Testis (tissue), 2 donors: ENCODE measurements at regions not wholly inside any gene's neighbourhood (a gene's known extent, or its start where the extent isn't known, plus 50 kb on each side); places are given as distances from the start of the nearest gene placed in this dataset.

Experiments used
- DNase-seq: peaks from one replicate; pipeline ENCODE4 v3.0.0-alpha.2; 2019
- H3K27ac ChIP-seq, 2 donors: fragments of 200-600 bp; sonication (generic); one replicate each; pipeline ENCODE4 v1.5.1; 2019
- H3K27me3 ChIP-seq: fragments of 200-600 bp; sonication (generic); one replicate; pipeline ENCODE4 v1.5.1; 2019
- H3K36me3 ChIP-seq: fragments of 200-600 bp; sonication (generic); one replicate; pipeline ENCODE4 v1.5.1; 2017; ENCODE audit warnings: low read depth; ENCODE audit errors: missing control alignments
- H3K4me1 ChIP-seq: fragments of 200-600 bp; sonication (generic); one replicate; pipeline ENCODE4 v1.5.1; 2019
- H3K4me3 ChIP-seq, 2 donors: fragments of 200-600 bp; sonication (generic); one replicate each; pipeline ENCODE4 v1.5.1; 2017 to 2019
- H3K9me3 ChIP-seq: fragments of 200-600 bp; sonication (generic); one replicate; pipeline ENCODE4 v1.5.1; 2017
- CTCF ChIP-seq, 3 experiments: fragments of 450-650 bp in 2 of 3; fragments of 200-600 bp in 1 of 3; sonication (generic) in 1 of 3; IDR thresholded peaks; one replicate each; pipeline ENCODE4 v1.5.1; 2016 to 2019; ENCODE audit warnings: antibody characterized with exemption in 3 of 3, mild to moderate bottlenecking in 2 of 3, moderate library complexity in 1 of 3
- POLR2A ChIP-seq: fragments of 450-650 bp; IDR thresholded peaks from one replicate; pipeline ENCODE4 v1.6.1; 2017; ENCODE audit warnings: antibody characterized with exemption, mild to moderate bottlenecking, moderate library complexity
- WGBS, 2 donors: methylation state at CpG; one replicate each; pipeline ENCODE4 v1.1.5; 2018; 5-methylcytosine and 5-hydroxymethylcytosine counted together
- intact Hi-C: fragments of 100-400 bp; cut with DNase I; formaldehyde crosslinking; loops from one replicate; pipeline ENCODE4 v1.15.1; 2023; ENCODE audit warnings: low total_unique reads

GRCh38 chr6:113439866-113440265, 417.3 kb upstream of the MARCKS start:
- intact Hi-C loops = no loop called here
- no peak for DNase-seq
- H3K9me3 ChIP-seq = no peaks in the 10 kb centered on the region
- TF ChIP-seq CTCF (IDR thresholded peaks at IDR 0.05) (no peak), POLR2A (no peak)
- 81 to 83% methylated on average over 7 of the region's 7 CpGs for WGBS, 2 donors
- H3K4me3 ChIP-seq = no peak overlapping the region
- H3K4me1 ChIP-seq = no peaks in the 10 kb centered on the region
- H3K27me3 ChIP-seq = no peaks in the 10 kb centered on the region
- H3K27ac ChIP-seq = no peak overlapping the region
- no peaks in the 10 kb centered on the region for H3K36me3 ChIP-seq

DNA sequence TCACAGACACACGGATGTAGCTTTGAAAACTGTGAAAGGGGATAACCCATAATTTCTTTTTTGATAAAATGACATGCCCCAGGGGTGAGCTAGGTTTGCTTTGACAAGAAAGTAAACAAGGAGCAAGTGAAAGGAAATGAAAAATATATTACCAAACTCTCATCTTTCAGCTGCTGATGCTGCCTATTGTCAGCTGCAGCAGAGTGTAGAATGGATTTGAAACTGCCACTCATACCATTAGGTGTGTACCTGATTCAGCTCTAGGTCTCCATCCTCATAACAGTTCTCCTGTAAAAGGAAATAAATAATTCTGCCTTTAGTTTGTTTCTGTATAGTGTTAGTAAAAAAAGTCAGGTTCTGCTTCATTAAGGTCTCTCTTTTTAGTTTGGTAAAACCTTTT, 415.1 kb upstream of the MARCKS start:
- no peak for DNase-seq
- TF ChIP-seq CTCF (IDR thresholded peaks at IDR 0.05) (no peak), POLR2A (no peak)
- Histone ChIP-seq H3K4me3 (no peak overlapping the region), H3K4me1 (no peaks in the 10 kb centered on the region), H3K9me3 (no peaks in the 10 kb centered on the region), H3K36me3 (no peaks in the 10 kb centered on the region), H3K27me3 (no peaks in the 10 kb centered on the region), H3K27ac (no peak overlapping the region)
- intact Hi-C loops = no loop called here
- WGBS, 2 donors = 78 to 84% methylated on average over 1 of the region's 1 CpG

- H3K27ac ChIP-seq = no peak overlapping the region
- H3K9me3 ChIP-seq = no peaks in the 10 kb centered on the region
- 95 to 97% methylated on average over 3 of the region's 3 CpGs for WGBS, 2 donors
- no peaks in the 10 kb centered on the region for H3K4me1 ChIP-seq
- no peaks in the 10 kb centered on the region for H3K27me3 ChIP-seq
- no peak for DNase-seq
- no peak overlapping the region for H3K4me3 ChIP-seq
- intact Hi-C loops = no loop called here
- H3K36me3 ChIP-seq = no peaks in the 10 kb centered on the region
- TF ChIP-seq CTCF (IDR thresholded peaks at IDR 0.05) = no peak
- TF ChIP-seq POLR2A = no peak
Observed at GRCh38 chr6:113445201-113445600, 411.9 kb upstream of the MARCKS start.

- Histone ChIP-seq H3K4me1 (no peaks in the 10 kb centered on the region), H3K4me3 (no peak overlapping the region), H3K36me3 (no peaks in the 10 kb centered on the region), H3K27ac (no peak overlapping the region), H3K9me3 (no peaks in the 10 kb centered on the region), H3K27me3 (no peaks in the 10 kb centered on the region)
- no peak for DNase-seq
- TF ChIP-seq CTCF (IDR thresholded peaks at IDR 0.05) (no peak), POLR2A (no peak)
- intact Hi-C loops = no loop called here
- WGBS, 2 donors = 52 to 55% methylated on average over 5 of the region's 5 CpGs
Observed at GRCh38 chr6:113447088-113447831, 409.9 kb upstream of the MARCKS start.

- Histone ChIP-seq H3K27me3 (no peaks in the 10 kb centered on the region), H3K4me1 (no peaks in the 10 kb centered on the region), H3K9me3 (no peaks in the 10 kb centered on the region), H3K4me3 (no peak overlapping the region), H3K36me3 (no peaks in the 10 kb centered on the region), H3K27ac (no peak overlapping the region)
- no peak for DNase-seq
- no peak for TF ChIP-seq POLR2A
- TF ChIP-seq CTCF (IDR thresholded peaks at IDR 0.05) = no peak
- intact Hi-C loops = no loop called here
Observed at GRCh38 chr6:113449051-113449450, 408.1 kb upstream of the MARCKS start.
